ENCODE measurements at regions not wholly inside any gene's neighbourhood (a gene's known extent, or its start where the extent isn't known, plus 50 kb on each side); places are given as distances from the start of the nearest gene placed in this dataset.

DNA sequence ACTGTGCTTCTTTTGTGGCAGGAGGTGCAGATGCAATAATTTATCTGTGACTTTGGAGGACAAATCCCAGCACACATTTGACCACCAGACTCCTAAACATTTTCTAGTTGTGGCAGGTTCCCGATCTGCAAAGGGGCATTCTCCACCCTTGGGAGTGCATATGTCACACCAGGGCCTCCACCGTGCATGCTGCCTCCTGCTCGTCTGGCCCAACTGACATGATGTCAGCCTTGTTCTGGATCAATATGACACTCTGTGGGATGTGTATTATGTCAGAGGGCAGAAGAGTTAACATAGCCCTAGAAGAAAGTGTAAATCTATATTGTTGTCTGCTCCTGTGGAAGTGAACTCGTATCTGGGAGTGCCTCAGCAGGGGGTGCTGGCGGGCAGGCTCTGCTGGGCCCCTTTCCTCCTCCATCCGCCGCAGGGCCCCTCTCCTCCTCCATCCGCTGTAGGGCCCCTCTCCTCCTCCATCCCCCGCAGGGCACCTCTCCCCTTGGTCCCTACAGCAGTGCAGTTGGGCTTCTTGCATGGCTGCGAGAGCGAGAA is 97.7 kb upstream of the PPP1R26 start:
- no peak for TF ChIP-seq EZH2 (IDR thresholded peaks at IDR 0.05; ENCODE audit: borderline replicate concordance, insufficient read depth, low read depth, low read length, poor library complexity, severe bottlenecking)
- TF ChIP-seq, protein P1, sequence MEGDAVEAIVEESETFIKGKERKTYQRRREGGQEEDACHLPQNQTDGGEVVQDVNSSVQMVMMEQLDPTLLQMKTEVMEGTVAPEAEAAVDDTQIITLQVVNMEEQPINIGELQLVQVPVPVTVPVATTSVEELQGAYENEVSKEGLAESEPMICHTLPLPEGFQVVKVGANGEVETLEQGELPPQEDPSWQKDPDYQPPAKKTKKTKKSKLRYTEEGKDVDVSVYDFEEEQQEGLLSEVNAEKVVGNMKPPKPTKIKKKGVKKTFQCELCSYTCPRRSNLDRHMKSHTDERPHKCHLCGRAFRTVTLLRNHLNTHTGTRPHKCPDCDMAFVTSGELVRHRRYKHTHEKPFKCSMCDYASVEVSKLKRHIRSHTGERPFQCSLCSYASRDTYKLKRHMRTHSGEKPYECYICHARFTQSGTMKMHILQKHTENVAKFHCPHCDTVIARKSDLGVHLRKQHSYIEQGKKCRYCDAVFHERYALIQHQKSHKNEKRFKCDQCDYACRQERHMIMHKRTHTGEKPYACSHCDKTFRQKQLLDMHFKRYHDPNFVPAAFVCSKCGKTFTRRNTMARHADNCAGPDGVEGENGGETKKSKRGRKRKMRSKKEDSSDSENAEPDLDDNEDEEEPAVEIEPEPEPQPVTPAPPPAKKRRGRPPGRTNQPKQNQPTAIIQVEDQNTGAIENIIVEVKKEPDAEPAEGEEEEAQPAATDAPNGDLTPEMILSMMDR (IDR thresholded peaks at IDR 0.05) = no peak
